Occipital lobe (tissue), 1 donor: ENCODE measurements at regions not wholly inside any gene's neighbourhood (a gene's known extent, or its start where the extent isn't known, plus 50 kb on each side); places are given as distances from the start of the nearest gene placed in this dataset.

Experiments used
- DNase-seq: peaks from one replicate; lab custom pipeline; 2025; lab: John Stamatoyannopoulos, UW

DNA sequence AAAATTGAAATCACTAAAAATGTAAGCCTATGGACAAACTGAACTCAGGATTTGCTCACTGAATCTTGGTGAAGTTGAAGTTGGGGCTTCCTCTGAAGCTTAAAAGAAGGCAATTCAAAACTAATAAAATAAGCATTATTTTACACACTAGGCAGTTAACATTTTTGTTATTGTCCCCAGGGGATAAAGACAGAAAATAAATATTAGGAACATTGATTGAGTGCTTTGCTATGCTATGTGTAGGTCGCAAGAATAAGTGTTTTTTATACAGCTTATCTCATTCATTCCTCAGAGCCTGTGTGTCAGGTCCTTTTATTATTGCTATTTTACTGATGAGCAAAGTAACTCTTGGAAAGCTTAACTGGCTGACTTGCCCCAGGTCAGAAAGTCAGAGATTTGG is 82.2 kb downstream of the ZNF608 start:
- no peak for DNase-seq

DNA sequence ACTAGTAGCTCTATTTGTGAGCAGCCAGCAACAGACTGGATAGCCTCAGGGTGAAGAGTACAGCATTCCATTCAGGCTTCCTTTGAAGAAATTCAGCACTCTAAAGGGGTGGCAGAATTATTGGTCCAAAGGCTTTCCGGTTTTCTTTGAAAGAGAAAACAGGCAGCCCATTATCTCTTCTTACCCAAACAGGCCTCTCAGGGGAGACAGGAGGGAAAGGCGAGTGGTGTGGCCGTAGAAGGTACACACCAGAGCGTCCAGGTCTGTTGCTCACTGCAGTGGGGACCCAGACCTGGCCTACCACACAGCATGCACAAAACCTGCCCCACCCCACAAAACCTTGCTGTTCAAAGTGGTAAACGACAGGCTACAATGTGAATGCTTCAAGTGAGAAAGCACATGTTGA is 83.3 kb downstream of the ZNF608 start:
- DNase-seq = no peak

DNA sequence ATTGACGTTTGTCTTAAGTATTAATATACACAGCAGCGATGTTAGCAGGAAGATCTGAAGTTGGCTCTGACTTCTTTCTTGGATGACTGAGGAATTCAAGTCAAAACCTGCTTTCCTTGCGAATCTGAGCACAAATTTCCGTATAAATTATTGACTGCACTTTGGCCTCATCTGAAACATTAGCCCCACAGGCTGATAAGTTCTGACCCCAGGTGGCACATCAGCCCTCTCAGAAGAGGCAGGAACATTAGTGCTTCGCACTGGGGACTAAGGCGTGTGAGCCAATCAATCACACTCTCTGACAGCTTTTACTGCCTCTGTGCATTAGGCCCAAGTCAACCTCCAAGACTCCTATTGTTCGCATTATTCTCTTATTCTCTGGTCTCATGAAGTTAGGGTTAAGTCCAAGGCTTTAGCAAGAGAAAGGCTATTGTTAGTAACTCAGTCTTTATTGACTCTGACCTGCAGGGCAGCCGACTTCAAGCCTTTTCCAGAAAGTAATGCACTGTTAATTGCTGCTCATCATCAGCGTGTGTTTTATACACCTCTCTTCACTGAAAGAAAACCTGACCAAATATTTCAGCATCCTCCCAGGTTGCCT is 84.2 kb downstream of the ZNF608 start:
- DNase-seq = no peak

DNA sequence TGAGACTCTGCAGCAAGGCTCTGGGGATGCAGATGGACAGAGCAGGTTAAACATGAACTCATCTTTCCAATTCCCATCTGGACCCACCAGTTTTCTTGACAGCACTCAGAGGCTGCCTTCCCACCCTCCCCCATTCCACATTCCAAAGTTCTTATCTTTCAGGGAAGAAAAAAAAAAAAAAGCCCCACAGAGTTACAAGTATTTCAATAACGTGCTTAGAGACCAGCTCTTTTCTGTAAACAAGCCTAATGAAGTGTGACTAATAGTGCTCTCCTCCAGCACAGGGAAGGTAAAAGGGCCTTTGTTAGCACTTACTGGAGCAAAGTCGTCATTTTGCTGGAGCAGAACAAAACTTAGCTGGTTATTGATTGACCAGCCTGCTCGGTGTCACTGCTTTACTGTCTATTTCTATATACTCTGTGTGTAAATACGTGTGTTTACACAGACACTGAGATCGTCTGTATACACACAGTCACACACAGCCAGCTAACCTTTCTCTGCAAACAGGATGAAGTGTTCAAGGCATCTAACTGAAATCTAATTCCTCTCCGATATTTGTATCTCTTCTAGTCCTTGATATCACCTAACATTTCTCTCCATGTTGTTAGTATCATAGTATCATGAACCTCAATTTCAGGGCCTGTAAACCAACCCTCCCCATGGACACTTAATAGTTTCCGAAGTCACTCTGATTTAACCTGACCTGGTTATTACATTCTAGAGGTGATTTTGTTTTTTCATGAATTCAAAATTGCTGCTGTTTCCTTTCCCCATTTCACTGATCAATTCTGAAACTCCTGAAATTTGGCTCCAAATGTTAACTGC is 84.9 kb downstream of the ZNF608 start:
- no peak for DNase-seq

DNA sequence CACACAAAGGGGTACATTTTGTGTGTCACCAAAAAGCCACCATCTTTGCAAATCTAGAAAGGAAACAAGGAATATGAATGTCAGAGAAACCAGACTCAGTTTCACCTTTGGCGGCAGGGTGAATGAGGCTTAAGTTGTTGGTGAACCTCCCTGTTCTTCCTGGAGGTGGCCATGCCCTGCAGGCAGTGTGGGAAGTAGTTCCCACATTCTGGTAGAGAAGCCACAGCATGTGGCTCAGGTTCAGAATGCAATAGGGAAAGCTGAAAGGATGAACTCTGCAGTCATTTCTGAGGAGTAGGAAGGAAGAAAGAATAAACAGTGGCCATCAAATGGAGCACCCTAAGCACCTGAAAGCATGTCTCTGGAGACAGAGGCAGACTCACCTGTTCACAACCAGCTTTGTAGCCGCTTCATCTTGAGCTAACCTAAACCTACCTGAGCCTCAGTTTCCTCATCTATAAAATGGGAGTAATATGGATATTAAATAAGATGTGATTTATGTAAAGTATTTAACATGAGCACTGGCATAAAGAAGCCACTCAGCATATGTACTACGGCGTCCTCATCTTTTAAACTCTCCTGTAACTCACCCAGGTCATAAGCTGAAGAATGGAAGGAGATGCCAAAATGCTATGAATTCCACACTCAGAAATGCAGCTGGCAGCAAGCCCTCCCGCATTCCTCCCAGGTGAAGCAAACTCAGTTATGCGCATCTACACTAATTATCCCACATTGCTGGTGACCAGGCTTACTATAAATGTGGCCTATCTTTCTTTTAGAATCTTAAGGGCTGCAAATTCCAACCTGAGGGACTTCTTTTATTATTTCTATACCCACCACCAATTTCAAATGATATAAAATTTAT is 86.0 kb downstream of the ZNF608 start:
- DNase-seq = no peak

DNA sequence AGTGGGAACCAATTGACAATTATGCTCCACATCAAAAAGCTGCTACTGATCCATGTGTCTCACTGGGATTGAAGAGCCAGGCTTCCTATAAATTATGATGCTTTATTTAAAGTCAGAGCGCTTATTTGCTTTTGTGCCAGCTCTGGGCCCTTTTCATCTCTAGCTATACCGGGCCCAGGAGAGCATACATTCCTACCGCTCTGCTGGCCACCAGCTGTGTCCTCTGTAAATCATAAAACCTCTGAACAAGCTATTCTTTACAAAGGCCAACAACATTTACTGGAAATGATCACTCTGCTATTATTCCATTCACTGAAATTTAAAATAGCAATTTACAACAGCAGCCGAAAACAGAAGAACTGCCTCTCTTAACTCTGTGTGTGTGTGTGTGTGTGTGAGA is 86.6 kb downstream of the ZNF608 start:
- DNase-seq = no peak

DNA sequence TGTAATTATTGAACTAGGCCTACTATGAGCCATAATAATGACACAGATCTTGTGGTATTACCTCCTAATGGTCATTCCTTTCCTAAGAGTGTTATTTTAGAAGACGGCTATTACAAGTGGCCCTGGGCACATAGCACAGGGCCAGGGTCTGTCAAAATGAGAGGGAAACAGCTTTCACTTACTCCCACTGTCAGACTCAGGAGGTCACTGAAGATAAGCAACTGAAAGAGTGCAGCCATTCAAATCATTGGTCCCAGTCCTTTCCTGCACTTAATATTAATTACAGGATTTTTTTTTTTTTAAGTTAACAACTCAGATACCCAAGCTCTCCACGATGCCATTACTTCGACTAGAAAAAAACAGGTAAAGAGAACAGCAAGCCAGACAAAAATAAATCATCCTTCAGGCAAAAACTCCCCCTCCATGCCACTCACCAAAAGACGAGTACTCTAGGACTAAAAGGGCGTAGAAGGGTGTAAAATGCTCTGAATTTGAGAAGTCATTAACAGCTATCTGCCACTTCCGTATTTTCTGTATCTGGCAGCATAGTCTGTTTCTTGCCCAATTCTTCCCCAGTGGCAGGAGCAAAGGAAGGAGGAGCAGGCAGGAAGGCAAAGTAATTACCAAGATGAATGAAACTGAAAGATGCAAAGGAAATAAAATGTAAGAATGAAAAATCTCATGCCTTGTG is 87.4 kb downstream of the ZNF608 start:
- DNase-seq = no peak

DNA sequence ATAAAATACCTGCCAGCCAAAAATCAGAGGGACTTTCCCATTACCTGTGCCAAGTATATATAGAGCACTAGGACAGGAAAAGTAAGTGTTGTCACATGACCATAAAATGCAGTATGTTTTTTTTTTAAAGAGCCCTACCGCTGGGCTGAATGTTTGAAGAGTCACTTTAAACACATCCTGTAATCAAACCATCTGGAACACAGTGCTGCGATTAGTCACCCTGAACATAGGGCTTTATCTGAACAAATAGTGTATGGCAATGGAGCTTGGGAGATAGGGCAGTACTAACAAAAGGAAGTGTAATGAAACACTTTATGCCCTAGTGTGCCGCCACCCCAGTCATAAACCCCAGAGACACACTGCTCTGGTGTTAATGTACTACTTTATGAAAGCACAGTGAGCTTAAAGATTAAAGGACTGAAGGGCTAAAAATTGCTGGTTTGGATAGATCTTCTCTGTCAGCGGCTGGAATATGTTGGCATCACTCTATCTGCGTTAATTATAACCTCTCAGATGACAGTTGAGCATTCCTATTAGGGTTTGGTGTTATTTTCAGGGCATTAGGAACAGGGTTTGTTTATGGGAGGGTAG is 90.4 kb downstream of the ZNF608 start:
- no peak for DNase-seq

DNA sequence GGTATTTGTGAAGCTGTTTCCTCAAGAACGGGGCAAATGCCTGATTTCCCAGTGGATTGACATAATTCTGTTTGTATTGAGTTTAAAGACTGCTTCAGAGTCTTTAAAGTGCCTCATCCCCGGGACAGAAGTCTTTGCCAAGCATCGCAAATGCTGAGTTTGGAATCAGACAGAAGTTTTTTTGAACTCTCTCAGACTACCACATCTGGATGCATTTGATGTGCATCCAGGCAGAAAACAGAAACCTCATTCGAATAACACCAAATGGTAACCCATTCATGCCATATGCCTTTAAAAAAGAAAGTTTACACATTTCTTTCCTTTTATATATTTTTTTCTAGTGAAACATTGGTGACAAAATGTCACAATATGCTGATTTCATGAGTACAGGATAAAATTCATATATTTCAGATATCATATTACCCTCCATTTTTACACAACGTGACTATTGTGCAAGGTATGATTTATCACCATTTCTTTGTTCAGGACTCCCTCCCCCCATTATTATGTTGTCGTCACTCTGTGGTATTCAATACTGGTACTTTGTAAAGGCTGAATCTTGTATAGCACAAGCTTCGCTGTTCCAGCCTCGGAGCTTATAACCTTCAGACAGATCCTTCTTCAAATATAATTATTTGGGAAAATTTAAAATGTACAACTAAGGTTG is 91.1 kb downstream of the ZNF608 start:
- DNase-seq = no peak

DNA sequence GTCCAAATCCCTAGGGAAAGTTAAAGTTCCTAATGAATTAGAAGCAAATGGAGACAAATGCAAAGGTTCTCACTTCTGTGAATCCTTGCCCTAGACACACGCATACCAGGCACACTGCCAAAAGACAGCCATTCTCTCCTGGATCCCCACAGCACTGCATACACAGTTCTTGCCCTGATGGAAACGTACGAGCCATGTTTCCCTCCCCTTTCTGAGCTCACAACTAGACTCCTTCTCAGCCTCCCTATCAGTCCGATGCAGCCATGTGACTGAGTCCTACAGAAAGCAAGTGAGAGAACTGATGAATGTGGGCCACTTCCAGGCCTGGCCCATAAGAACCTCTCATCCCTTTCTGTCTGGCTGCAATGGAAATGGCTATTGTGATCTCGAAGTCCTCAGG is 92.0 kb downstream of the ZNF608 start:
- DNase-seq = no peak

DNA sequence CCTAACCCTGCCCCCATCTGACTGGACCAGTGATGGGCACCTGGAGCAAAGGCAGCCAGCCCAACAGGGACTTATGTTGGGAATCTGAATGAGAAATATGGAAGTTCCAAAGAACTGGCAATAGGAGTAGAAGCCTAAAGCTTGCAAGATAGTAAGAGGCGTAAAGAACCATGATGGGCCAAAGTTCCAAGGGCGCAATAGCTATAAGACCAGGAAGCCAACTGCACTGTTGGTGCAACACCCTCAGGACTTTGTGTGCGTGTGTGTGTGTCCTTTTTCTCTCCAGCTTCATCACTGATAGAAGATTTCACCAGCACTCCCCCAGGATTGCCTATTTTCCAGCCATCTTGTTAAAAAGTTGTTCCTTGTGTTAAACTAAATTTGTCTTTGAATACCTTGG is 92.8 kb downstream of the ZNF608 start:
- no peak for DNase-seq

DNA sequence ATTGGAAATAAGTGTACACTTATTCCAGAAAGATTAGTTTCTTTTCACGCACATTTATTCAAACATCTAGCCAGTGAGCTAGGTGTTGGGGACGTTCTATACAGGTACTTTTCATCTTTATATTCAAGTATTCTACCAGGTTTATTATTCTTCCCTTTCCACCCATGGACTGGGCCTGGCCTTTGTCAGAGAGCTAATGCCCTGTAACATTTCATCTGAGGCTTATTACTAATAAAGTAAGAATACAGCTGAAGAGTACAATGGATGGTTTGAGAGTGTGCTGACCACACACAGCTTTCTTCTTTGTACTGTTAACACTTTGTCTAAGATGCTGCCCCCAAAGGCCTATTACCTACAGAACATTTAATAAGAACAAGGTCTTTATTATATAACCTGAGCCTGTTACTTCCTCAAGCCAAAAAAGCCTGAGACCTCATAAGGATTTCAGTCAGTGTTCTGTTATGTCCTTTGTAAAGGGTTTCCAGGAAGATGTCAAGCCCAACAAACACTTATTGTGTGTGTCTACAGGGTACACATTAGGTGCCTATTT is 93.5 kb downstream of the ZNF608 start:
- no peak for DNase-seq

DNA sequence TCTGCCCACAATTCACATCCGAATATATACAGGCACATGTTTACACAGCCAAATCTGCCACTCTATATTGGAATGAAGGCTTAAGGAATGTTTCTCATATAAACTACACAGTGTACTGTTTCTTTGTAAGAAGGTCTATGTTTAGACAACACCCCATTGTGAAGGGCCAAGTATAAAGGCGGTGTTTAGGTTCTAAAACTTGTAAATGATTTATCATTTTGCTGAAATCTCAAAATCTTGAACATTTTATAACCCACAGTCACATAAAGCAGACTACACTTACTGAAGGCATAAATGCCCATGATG is 94.0 kb downstream of the ZNF608 start:
- DNase-seq = no peak

DNA sequence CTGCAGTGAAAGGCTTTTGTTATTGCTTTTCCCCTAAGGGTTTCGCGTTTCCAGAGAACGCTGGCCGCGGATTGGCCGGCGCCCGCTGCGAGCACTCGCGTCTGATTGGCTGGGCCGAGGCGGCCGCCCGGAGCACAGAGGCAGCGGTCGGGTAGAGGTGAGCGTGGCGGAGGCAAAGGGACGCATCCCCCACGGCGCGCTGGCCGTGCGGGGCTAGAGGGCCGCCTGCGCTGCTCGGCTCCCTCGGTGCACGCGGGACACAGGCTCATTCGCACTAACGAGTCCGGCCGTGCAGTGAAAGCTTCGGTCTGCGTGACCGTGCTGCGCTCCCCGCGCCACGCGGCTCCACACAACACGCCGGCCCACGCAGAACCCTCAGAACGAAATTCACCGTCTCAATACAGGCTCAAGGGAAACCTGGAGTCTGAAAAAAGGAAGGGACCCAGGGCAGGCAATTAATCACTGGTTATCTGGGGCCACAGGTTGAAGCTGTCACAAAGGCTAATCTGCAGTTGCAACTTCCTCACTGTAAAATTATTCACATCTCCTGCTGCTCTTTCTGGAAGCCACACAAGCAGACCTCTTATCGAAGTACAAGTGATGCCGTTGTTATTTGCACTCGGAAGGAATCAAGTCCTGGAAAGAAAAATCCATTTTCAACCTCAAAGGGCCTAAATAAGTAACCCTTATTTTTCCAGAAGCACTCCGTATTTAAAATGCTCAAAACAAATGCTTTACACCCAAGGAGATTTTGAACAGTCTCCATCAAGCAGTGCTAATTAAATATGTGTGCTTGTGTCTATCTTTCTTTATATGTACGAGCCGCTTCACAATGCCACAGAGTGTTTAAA is 94.6 kb downstream of the ZNF608 start:
- DNase-seq = peak; percentile 86

DNA sequence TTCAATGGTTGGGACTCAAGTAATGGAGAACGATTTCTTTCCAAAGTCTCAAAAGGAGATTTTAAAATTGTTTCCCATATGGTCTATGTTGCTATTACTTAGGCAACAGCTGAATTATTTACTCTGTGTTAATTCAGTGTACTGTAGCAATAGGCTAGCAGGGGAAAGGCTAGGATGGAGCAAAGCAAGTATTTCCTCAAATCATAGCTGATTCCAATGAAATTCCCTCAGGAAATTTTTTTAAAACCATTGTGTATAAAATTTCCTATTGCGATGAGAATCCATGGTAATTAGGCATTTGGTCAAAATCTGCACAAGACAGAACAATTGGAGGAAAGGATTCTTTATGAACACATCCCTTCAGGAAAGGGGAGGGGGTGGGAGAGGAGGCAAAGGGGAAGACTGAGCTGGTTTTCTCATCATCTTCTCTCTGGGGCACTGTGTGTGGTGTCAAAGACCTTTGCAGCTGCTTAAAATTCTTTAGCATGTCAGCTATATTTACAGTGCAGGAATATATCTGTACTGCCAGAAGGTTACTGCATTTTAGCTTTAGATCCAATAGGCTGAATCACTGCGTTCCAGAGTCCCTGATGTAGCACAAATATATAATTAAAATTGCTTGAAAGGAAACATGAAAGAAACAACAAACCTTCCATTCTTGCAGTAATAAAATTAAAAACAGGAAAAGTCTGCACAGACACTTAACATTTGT is 95.3 kb downstream of the ZNF608 start:
- no peak for DNase-seq

DNA sequence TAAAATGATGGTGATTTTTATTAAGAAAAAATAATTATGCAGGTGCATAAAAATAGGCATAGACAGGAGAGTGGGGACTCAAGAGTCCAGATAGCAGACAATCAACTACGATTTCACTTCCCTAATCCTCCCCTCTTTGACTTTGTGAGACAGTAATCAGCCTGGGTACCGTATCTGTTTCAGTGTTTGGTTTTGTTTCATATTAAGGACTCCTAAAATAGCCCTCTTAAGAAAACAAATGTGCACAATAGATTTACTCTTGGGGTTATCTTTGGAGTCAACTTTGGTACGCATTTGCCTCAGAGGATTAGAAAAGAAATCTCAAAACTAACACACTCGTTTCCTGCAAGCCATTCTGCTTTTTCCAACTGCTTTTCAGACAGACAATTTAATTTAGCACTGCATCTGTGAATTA is 96.3 kb downstream of the ZNF608 start:
- DNase-seq = no peak

DNA sequence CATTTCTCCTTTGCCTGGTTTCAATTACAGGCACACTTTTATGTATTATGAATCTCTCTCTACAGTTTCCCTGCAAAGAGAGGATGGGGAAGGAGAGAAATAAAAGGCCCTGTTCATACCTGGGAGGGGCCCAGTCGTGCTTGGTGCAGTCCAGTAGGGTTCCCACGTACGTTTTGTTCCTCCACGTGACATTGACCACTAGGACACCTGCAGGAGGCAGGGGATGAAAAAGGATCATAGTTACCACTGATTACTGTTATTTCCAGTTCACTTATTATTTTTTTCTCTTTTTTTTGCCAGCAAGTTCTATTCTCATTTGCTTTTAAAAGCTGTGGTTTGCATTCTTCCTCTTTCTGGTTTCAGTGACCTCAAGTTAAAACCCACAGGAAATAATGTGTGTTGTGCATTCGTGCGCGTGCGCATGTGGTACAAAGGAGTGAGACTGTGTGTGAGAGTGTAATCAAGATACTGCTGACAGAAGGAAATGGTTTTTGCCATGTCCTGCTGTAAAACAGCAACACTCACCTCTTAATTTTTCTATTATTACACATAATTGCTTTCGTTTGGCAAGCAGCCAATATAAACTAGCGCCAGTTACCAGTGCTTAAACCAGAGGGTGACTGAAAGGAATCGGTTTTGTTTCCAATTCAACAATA is 96.8 kb downstream of the ZNF608 start:
- no peak for DNase-seq

DNA sequence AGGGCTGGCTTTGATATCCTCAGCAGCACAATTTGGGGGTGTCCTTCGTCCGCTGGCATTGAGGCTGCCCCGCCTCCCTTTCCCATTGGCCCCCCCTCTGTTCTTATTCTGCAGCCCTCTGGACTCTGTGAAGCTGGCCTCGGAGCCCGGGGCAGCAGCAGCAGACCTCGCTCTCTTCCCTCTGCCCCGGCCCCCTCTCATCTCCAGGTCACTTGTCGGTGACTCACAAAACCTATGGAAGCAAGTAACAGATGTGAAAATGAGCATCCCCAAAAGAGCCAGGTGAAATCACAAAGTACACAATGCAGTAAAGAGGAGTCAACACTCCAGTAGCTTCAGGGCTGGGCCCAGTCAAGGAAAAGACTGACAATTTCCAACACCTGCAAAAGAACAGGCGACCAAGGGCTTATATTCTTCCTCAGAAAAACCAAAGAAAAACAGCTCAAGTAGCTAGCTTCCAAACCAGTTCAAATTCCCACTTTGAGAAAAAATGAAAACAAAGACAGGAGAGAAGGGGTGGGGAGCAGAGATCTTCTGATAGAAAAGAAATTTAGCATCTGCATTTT is 97.5 kb downstream of the ZNF608 start:
- no peak for DNase-seq
